HFF-Myc (cell line): ENCODE measurements at regions not wholly inside any gene's neighbourhood (a gene's known extent, or its start where the extent isn't known, plus 50 kb on each side); places are given as distances from the start of the nearest gene placed in this dataset.

ENCODE experiments used
- DNase-seq: peaks from one replicate; pipeline ENCODE4 v3.0.0-alpha.2; 2011; ENCODE audit warnings: low read depth; ENCODE audit errors: extremely low read depth
- H3K4me3 ChIP-seq: replicated peaks from 2 replicates; pipeline ENCODE4 v1.5.1; 2011; ENCODE audit warnings: low read depth, mild to moderate bottlenecking, control low read depth, low read length
- TF ChIP-seq, protein P1 (sequence below): IDR thresholded peaks from 2 replicates; pipeline ENCODE4 v1.5.1; 2012; ENCODE audit warnings: mild to moderate bottlenecking, low read depth, low read length, control low read depth; ENCODE audit errors: missing control alignments

GRCh38 chr4:71864380-71864779 is 80.5 kb upstream of the GC start:
- no peak for DNase-seq
- TF ChIP-seq, protein P1, sequence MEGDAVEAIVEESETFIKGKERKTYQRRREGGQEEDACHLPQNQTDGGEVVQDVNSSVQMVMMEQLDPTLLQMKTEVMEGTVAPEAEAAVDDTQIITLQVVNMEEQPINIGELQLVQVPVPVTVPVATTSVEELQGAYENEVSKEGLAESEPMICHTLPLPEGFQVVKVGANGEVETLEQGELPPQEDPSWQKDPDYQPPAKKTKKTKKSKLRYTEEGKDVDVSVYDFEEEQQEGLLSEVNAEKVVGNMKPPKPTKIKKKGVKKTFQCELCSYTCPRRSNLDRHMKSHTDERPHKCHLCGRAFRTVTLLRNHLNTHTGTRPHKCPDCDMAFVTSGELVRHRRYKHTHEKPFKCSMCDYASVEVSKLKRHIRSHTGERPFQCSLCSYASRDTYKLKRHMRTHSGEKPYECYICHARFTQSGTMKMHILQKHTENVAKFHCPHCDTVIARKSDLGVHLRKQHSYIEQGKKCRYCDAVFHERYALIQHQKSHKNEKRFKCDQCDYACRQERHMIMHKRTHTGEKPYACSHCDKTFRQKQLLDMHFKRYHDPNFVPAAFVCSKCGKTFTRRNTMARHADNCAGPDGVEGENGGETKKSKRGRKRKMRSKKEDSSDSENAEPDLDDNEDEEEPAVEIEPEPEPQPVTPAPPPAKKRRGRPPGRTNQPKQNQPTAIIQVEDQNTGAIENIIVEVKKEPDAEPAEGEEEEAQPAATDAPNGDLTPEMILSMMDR, result no peak
- no peak overlapping the region for H3K4me3 ChIP-seq

DNA sequence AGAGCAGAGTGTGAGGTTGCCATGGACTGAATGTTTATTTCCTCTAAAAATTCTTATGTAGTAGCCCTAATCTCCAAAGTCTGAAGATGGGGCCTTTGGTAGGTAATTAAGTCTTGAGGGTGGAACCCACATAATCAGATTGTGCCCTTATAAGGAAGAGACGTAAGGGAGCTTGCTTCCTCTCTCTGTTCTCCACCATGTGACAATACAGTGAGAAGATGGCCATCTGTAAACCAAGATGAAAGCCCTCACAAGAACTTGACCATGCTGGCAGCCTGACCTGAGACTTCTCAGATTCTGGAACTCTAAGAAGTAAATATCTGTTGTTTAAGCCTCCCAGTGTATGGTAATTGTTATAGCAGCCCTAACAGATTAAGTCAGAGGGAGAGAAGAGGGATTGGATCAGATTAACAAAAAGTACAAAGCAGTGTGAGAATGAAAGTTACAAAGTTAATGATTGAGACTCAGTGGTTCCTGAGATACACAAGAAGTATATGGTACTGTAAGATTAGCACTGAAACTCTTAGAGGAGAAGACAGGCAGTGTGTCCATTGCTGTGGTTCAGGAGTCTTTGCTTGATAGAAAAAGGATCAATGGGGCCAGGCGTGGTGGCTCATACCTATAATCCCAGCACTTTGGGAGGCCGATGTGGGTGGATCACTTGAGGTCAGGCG is 82.5 kb upstream of the GC start:
- DNase-seq, result no peak
- TF ChIP-seq, protein P1, result no peak
- no peak overlapping the region for H3K4me3 ChIP-seq

DNA sequence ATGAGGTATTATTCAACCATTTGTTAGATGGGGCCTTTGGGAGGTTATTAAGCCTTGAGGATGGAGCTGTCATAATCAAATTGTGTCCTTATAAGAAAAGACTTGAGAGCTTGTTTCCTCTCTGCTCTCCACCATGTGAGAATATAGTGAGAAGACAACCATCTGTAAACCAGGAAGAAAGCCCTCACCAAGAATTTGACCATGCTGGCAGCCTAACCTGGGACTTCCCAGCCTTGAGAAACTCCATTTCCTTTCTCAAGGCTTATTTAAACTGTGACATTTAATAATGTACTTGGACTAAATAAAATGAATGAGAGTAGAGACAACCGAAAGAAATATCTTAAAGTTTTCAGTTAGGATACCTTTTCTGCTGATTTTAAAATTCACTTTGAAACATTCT is 83.7 kb upstream of the GC start:
- no peak overlapping the region for H3K4me3 ChIP-seq
- TF ChIP-seq, protein P1, result no peak
- no peak for DNase-seq

DNA sequence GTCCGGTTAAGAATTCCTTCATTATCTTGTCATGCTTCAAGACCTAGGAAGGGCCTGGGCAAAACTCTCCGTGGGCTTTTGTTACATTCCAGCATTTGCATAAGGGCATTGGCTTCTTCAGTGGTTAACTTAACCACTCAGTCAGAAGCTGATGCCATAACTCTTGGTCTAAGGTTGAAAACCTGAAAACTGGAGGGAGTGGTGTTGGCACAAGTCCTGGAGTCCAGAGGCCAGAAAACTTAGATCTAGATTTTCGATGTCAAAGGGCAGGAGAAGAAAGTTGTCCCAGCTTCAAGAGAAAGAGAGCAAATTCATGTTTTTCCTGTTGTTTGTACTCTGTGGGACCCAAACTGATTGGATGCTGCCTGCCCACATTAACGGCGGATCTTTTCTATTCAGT is 86.6 kb upstream of the GC start:
- H3K4me3 ChIP-seq, result no peak overlapping the region
- TF ChIP-seq, protein P1, result no peak
- DNase-seq, result no peak

- TF ChIP-seq, protein P1, result no peak
- no peak overlapping the region for H3K4me3 ChIP-seq
- no peak for DNase-seq
These were observed 88.3 kb upstream of the GC start for GRCh38 chr4:71872221-71872620.

GRCh38 chr4:71872767-71873415 is 89.0 kb upstream of the GC start:
- TF ChIP-seq, protein P1, result no peak
- no peak overlapping the region for H3K4me3 ChIP-seq
- DNase-seq, result no peak
